Neural cell (in vitro differentiated cells): ENCODE measurements at regions not wholly inside any gene's neighbourhood (a gene's known extent, or its start where the extent isn't known, plus 50 kb on each side); places are given as distances from the start of the nearest gene placed in this dataset.

Experiments
- EP300 ChIP-seq: fragments of 450-650 bp; conservative IDR thresholded peaks from 2 replicates; pipeline ENCODE4 v1.6.1; 2014; ENCODE audit warnings: antibody characterized with exemption, mild to moderate bottlenecking, moderate library complexity; ENCODE audit not compliant: poor library complexity, severe bottlenecking
- EZH2 ChIP-seq: fragments of 200-600, 300-800 bp; shearing (Covaris generic), sonication (generic); IDR thresholded peaks from 2 replicates; pipeline ENCODE4 v1.6.1; 2014; ENCODE audit warnings: antibody characterized with exemption, low read length, borderline replicate concordance, mild to moderate bottlenecking; ENCODE audit not compliant: insufficient read depth, poor library complexity, severe bottlenecking
- MXI1 ChIP-seq: fragments of 450-650 bp; conservative IDR thresholded peaks from 2 replicates; pipeline ENCODE4 v1.6.1; 2014; ENCODE audit warnings: antibody characterized with exemption, mild to moderate bottlenecking; ENCODE audit not compliant: poor library complexity, severe bottlenecking
- POLR2AphosphoS5 ChIP-seq: IDR thresholded peaks from 2 replicates; pipeline ENCODE4 v1.6.1; 2012
- REST ChIP-seq: IDR thresholded peaks from 2 replicates; pipeline ENCODE4 v1.6.1; 2012; ENCODE audit warnings: borderline replicate concordance
- SMC3 ChIP-seq: fragments of 450-650 bp; conservative IDR thresholded peaks from 2 replicates; pipeline ENCODE4 v1.6.1; 2014; ENCODE audit warnings: antibody characterized with exemption, mild to moderate bottlenecking, moderate library complexity; ENCODE audit not compliant: poor library complexity
- TAF1 ChIP-seq: IDR thresholded peaks from 2 replicates; pipeline ENCODE4 v1.6.1; 2012; ENCODE audit warnings: low read depth
- TF ChIP-seq, protein P1 (sequence below): fragments of 450-650 bp; IDR thresholded peaks from 2 replicates; pipeline ENCODE4 v1.5.1; 2014; ENCODE audit warnings: antibody characterized with exemption, mild to moderate bottlenecking, moderate library complexity; ENCODE audit not compliant: poor library complexity, severe bottlenecking

DNA sequence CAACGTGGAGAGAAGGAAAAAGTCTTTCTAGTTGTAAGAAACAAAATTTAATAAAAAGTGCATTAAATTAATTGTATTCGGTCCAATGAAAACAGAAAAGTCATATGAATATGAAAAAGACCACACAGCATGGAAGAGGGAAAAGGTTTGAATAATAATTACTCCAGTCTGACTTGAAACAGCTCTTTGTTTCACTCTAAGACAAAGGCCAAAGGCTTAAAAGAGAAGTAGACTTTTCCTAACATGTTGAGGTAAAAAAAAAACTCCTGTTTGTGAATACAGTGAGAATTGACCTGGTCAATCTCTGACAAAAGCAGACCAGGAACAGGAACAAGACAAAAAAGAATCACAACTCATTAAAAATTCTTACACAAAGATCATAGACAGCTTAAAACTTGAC, 429.8 kb downstream of the TOX3 start:
- TF ChIP-seq, protein P1, sequence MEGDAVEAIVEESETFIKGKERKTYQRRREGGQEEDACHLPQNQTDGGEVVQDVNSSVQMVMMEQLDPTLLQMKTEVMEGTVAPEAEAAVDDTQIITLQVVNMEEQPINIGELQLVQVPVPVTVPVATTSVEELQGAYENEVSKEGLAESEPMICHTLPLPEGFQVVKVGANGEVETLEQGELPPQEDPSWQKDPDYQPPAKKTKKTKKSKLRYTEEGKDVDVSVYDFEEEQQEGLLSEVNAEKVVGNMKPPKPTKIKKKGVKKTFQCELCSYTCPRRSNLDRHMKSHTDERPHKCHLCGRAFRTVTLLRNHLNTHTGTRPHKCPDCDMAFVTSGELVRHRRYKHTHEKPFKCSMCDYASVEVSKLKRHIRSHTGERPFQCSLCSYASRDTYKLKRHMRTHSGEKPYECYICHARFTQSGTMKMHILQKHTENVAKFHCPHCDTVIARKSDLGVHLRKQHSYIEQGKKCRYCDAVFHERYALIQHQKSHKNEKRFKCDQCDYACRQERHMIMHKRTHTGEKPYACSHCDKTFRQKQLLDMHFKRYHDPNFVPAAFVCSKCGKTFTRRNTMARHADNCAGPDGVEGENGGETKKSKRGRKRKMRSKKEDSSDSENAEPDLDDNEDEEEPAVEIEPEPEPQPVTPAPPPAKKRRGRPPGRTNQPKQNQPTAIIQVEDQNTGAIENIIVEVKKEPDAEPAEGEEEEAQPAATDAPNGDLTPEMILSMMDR, result no peak
- no peak for TF ChIP-seq EZH2
- no peak for TF ChIP-seq SMC3
- TF ChIP-seq MXI1, result no peak
- no peak for TF ChIP-seq REST
- no peak for TF ChIP-seq EP300
- TF ChIP-seq POLR2AphosphoS5, result no peak
- no peak for TF ChIP-seq TAF1
